ENCODE measurements at regions not wholly inside any gene's neighbourhood (a gene's known extent, or its start where the extent isn't known, plus 50 kb on each side); places are given as distances from the start of the nearest gene placed in this dataset.

GRCh38 chr14:104442631-104443390, 136.8 kb upstream of the C14orf180 start:
- ATAC-seq (no peak), DNase-seq (no peak)
- intact Hi-C loops (cut with DNase I, micrococcal nuclease): no loop called here

GRCh38 chr14:104443391-104444158, 136.0 kb upstream of the C14orf180 start:
- ATAC-seq: no peak
- intact Hi-C loops (cut with DNase I, micrococcal nuclease): no loop called here

More at GRCh38 chr14:104442631-104443390, 136.8 kb upstream of the C14orf180 start:
- no peaks in the 10 kb centered on the region for H3K4me1 ChIP-seq (ENCODE audit: low read depth)
- no peak for TF ChIP-seq CTCF (IDR thresholded peaks at IDR 0.05)
- no peak overlapping the region for H3K4me3 ChIP-seq
- no peaks in the 10 kb centered on the region for H3K36me3 ChIP-seq (ENCODE audit: low read depth)
- no peaks in the 10 kb centered on the region for H3K9me3 ChIP-seq

GRCh38 chr14:104444159-104445030, 135.2 kb upstream of the C14orf180 start:
- Histone ChIP-seq H3K4me3 (no peak overlapping the region), H3K4me1 (ENCODE audit: low read depth) (no peaks in the 10 kb centered on the region), H3K9me3 (no peaks in the 10 kb centered on the region), H3K36me3 (ENCODE audit: low read depth) (no peaks in the 10 kb centered on the region)
- DNase-seq (no peak), ATAC-seq (no peak)
- no peak for TF ChIP-seq CTCF (IDR thresholded peaks at IDR 0.05)
- intact Hi-C loops (cut with DNase I, micrococcal nuclease): no loop called here

More at GRCh38 chr14:104443391-104444158, 136.0 kb upstream of the C14orf180 start:
- DNase-seq: no peak
- H3K9me3 ChIP-seq: no peaks in the 10 kb centered on the region
- no peak for TF ChIP-seq CTCF (IDR thresholded peaks at IDR 0.05)
- no peaks in the 10 kb centered on the region for H3K36me3 ChIP-seq (ENCODE audit: low read depth)
- no peak overlapping the region for H3K4me3 ChIP-seq
- H3K4me1 ChIP-seq (ENCODE audit: low read depth): no peaks in the 10 kb centered on the region

- no peak overlapping the region for H3K4me3 ChIP-seq
- intact Hi-C loops (cut with DNase I, micrococcal nuclease): no loop called here
- H3K9me3 ChIP-seq: no peaks in the 10 kb centered on the region
- DNase-seq (no peak), ATAC-seq (no peak)
- no peak for TF ChIP-seq CTCF (IDR thresholded peaks at IDR 0.05)
- H3K4me1 ChIP-seq (ENCODE audit: low read depth): no peaks in the 10 kb centered on the region
- no peaks in the 10 kb centered on the region for H3K36me3 ChIP-seq (ENCODE audit: low read depth)
Observed at GRCh38 chr14:104445086-104445485, 134.5 kb upstream of the C14orf180 start.

GRCh38 chr14:104445832-104446381, 133.7 kb upstream of the C14orf180 start:
- Histone ChIP-seq H3K9me3 (no peaks in the 10 kb centered on the region), H3K36me3 (ENCODE audit: low read depth) (no peaks in the 10 kb centered on the region), H3K4me1 (ENCODE audit: low read depth) (no peaks in the 10 kb centered on the region), H3K4me3 (no peak overlapping the region)
- no peak for DNase-seq
- no peak for TF ChIP-seq CTCF (IDR thresholded peaks at IDR 0.05)
- intact Hi-C loops (cut with DNase I, micrococcal nuclease): no loop called here
- ATAC-seq: no peak

All from mucosa of descending colon (tissue), 3 donors.